Neural progenitor cell (in vitro differentiated cells): ENCODE measurements at regions not wholly inside any gene's neighbourhood (a gene's known extent, or its start where the extent isn't known, plus 50 kb on each side); places are given as distances from the start of the nearest gene placed in this dataset.

ENCODE experiments used
- DNase-seq: peaks from one replicate; pipeline ENCODE4 v3.0.0-alpha.2; 2016; ENCODE audit warnings: low spot score
- H2AFZ ChIP-seq: fragments of 200-600 bp; sonication (generic); replicated peaks from 2 replicates; pipeline ENCODE4 v1.6.1; 2016; ENCODE audit warnings: antibody characterized with exemption
- H3F3A ChIP-seq: fragments of 200-600 bp; sonication (generic); 2 replicates; pipeline ENCODE4 v1.6.1; 2016; ENCODE audit warnings: antibody characterized with exemption, low read depth
- H3K27ac ChIP-seq: fragments of 200-600 bp; sonication (generic); 2 replicates; pipeline ENCODE4 v1.5.1; 2016; ENCODE audit warnings: mild to moderate bottlenecking
- H3K27me3 ChIP-seq: fragments of 200-600 bp; sonication (generic); 2 replicates; pipeline ENCODE4 v1.6.1; 2016; ENCODE audit warnings: mild to moderate bottlenecking, moderate library complexity
- H3K36me3 ChIP-seq: fragments of 200-600 bp; sonication (generic); 2 replicates; pipeline ENCODE4 v1.5.1; 2016
- H3K4me1 ChIP-seq: fragments of 200-600 bp; sonication (generic); 2 replicates; pipeline ENCODE4 v1.6.1; 2016; ENCODE audit warnings: mixed run types
- H3K4me2 ChIP-seq: fragments of 200-600 bp; sonication (generic); 2 replicates; pipeline ENCODE4 v1.6.1; 2016
- H3K4me3 ChIP-seq: fragments of 200-600 bp; sonication (generic); 2 replicates; pipeline ENCODE4 v1.5.1; 2016
- H3K79me2 ChIP-seq: fragments of 200-600 bp; sonication (generic); 2 replicates; pipeline ENCODE4 v1.6.1; 2016; ENCODE audit warnings: low read depth
- H3K9ac ChIP-seq: fragments of 200-600 bp; sonication (generic); 2 replicates; pipeline ENCODE4 v1.6.1; 2016
- H3K9me3 ChIP-seq: fragments of 200-600 bp; sonication (generic); 2 replicates; pipeline ENCODE4 v1.5.1; 2016; ENCODE audit warnings: low read depth
- H4K20me1 ChIP-seq: fragments of 200-600 bp; sonication (generic); 2 replicates; pipeline ENCODE4 v1.6.1; 2016; ENCODE audit warnings: low read depth
- H3K27ac Mint-ChIP-seq: 3 replicates; pipeline ENCODE4 v1.8.0; 2021; ENCODE audit warnings: mixed read lengths
- H3K27me3 Mint-ChIP-seq: 2 replicates; pipeline ENCODE4 v1.8.0; 2022; ENCODE audit warnings: low read depth, mild to moderate bottlenecking, inconsistent platforms, moderate library complexity, mixed read lengths; ENCODE audit not compliant: insufficient read depth
- H3K36me3 Mint-ChIP-seq: 3 replicates; pipeline ENCODE4 v1.8.0; 2021; ENCODE audit warnings: mixed read lengths
- H3K4me1 Mint-ChIP-seq: 3 replicates; pipeline ENCODE4 v1.8.0; 2021; ENCODE audit warnings: mixed read lengths
- H3K4me3 Mint-ChIP-seq: 3 replicates; pipeline ENCODE4 v1.8.0; 2021; ENCODE audit warnings: mild to moderate bottlenecking, moderate library complexity, mixed read lengths
- H3K9me3 Mint-ChIP-seq: 3 replicates; pipeline ENCODE4 v1.8.0; 2020; ENCODE audit warnings: mixed read lengths
- EZH2 ChIP-seq: fragments of 200-600 bp; sonication (generic); IDR thresholded peaks from 2 replicates; pipeline ENCODE4 v1.6.1; 2017; ENCODE audit warnings: antibody characterized with exemption, mild to moderate bottlenecking, moderate library complexity
- EZH2phosphoT487 ChIP-seq: fragments of 200-600 bp; sonication (generic); IDR thresholded peaks from 2 replicates; pipeline ENCODE4 v1.6.1; 2017; ENCODE audit warnings: antibody characterized with exemption
- TF ChIP-seq, protein P1 (sequence below): fragments of 200-600 bp; sonication (generic); IDR thresholded peaks from 2 replicates; pipeline ENCODE4 v1.5.1; 2017; ENCODE audit warnings: antibody characterized with exemption, mild to moderate bottlenecking

DNA sequence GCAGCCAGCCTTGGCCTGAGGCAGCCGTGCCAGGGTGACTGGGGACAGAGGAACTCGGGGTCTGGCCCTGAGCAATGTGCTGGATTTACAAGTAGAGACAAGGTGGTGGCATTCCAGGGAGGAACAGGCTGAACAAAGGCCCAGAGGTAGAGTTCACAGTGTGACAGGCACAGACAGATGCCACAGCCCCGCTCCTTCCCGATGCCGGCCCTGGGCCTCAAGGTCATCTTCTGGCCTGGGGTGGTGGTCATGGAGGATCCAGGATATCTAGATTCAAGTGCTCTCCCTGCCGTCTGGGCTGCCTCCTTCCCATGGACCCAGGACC lies 68.9 kb upstream of the COL13A1 start:
- H3K9me3 Mint-ChIP-seq, result no peaks in the 10 kb centered on the region
- TF ChIP-seq EZH2 (no peak), EZH2phosphoT487 (no peak)
- TF ChIP-seq, protein P1, sequence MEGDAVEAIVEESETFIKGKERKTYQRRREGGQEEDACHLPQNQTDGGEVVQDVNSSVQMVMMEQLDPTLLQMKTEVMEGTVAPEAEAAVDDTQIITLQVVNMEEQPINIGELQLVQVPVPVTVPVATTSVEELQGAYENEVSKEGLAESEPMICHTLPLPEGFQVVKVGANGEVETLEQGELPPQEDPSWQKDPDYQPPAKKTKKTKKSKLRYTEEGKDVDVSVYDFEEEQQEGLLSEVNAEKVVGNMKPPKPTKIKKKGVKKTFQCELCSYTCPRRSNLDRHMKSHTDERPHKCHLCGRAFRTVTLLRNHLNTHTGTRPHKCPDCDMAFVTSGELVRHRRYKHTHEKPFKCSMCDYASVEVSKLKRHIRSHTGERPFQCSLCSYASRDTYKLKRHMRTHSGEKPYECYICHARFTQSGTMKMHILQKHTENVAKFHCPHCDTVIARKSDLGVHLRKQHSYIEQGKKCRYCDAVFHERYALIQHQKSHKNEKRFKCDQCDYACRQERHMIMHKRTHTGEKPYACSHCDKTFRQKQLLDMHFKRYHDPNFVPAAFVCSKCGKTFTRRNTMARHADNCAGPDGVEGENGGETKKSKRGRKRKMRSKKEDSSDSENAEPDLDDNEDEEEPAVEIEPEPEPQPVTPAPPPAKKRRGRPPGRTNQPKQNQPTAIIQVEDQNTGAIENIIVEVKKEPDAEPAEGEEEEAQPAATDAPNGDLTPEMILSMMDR, result no peak
- no peak overlapping the region for H3K4me3 ChIP-seq
- no peaks in the 10 kb centered on the region for H3K36me3 Mint-ChIP-seq
- peaks cover 6% of the 10 kb centered on the region for H3K27me3 Mint-ChIP-seq
- H3F3A ChIP-seq, result no peaks in the 10 kb centered on the region
- no peaks in the 10 kb centered on the region for H3K36me3 ChIP-seq
- no peaks in the 10 kb centered on the region for H3K79me2 ChIP-seq
- no peaks in the 10 kb centered on the region for H3K27me3 ChIP-seq
- no peak overlapping the region for H3K27ac Mint-ChIP-seq
- H3K27ac ChIP-seq, result no peak overlapping the region
- no peaks in the 10 kb centered on the region for H4K20me1 ChIP-seq
- H3K4me3 Mint-ChIP-seq, result no peak overlapping the region
- no peak overlapping the region for H3K4me2 ChIP-seq
- H3K9me3 ChIP-seq, result no peaks in the 10 kb centered on the region
- H3K4me1 Mint-ChIP-seq, result peaks cover 19% of the 10 kb centered on the region
- no peak overlapping the region for H3K9ac ChIP-seq
- no peak for DNase-seq
- H3K4me1 ChIP-seq, result peaks cover 5% of the 10 kb centered on the region
- no peak overlapping the region for H2AFZ ChIP-seq

DNA sequence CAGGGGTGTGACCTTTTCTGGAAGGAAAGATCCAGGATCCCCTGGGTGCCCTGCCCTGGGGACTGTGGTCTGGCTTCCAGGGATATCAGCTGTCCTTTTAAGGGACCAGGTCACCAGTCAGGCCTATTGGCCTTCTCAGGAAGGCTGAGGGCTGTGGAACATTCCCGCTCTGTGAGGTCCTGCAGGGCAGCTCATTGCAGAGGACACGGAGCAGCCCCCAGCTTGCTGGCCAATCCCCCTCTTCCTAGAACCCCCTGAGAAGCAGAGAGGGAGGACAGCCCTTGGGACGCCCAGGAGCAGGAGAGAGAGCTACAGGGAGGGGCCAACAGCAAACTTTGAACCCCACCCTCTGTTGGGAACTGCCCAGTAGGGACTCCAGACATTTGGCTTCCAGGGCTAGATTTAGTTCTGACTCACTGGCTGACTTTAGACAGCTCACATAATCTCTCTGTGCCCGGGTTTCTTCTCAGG lies 67.9 kb upstream of the COL13A1 start:
- Histone ChIP-seq H3K4me1 (peaks cover 5% of the 10 kb centered on the region), H3K9me3 (no peaks in the 10 kb centered on the region), H3K4me2 (no peak overlapping the region), H3K36me3 (no peaks in the 10 kb centered on the region), H2AFZ (no peak overlapping the region), H3K9ac (no peak overlapping the region), H3K27me3 (no peaks in the 10 kb centered on the region), H4K20me1 (no peaks in the 10 kb centered on the region), H3K4me3 (no peak overlapping the region), H3K27ac (no peak overlapping the region), H3F3A (no peaks in the 10 kb centered on the region), H3K79me2 (no peaks in the 10 kb centered on the region)
- peaks cover 10% of the 10 kb centered on the region for H3K4me1 Mint-ChIP-seq
- no peak overlapping the region for H3K4me3 Mint-ChIP-seq
- H3K9me3 Mint-ChIP-seq, result no peaks in the 10 kb centered on the region
- H3K27ac Mint-ChIP-seq, result no peak overlapping the region
- peaks cover 6% of the 10 kb centered on the region for H3K27me3 Mint-ChIP-seq
- no peaks in the 10 kb centered on the region for H3K36me3 Mint-ChIP-seq
- no peak for DNase-seq
- TF ChIP-seq, protein P1, result no peak
- no peak for TF ChIP-seq EZH2phosphoT487
- TF ChIP-seq EZH2, result no peak

GRCh38 chr10:69734416-69734796 lies 67.3 kb upstream of the COL13A1 start:
- H3K36me3 ChIP-seq, result no peaks in the 10 kb centered on the region
- H3K27me3 Mint-ChIP-seq, result peaks cover 8% of the 10 kb centered on the region
- peaks cover 10% of the 10 kb centered on the region for H3K4me1 Mint-ChIP-seq
- no peak overlapping the region for H3K9ac ChIP-seq
- no peaks in the 10 kb centered on the region for H3K9me3 ChIP-seq
- H3K79me2 ChIP-seq, result no peaks in the 10 kb centered on the region
- no peak overlapping the region for H2AFZ ChIP-seq
- no peaks in the 10 kb centered on the region for H3K27me3 ChIP-seq
- no peaks in the 10 kb centered on the region for H3K9me3 Mint-ChIP-seq
- no peaks in the 10 kb centered on the region for H4K20me1 ChIP-seq
- no peak overlapping the region for H3K4me3 Mint-ChIP-seq
- no peak for DNase-seq
- TF ChIP-seq, protein P1, result no peak
- TF ChIP-seq EZH2phosphoT487, result no peak
- no peak for TF ChIP-seq EZH2
- no peak overlapping the region for H3K4me2 ChIP-seq
- peak overlapping the region; percentile 34 for H3K27ac Mint-ChIP-seq
- H3K4me3 ChIP-seq, result no peak overlapping the region
- H3K4me1 ChIP-seq, result peaks cover 6% of the 10 kb centered on the region
- no peaks in the 10 kb centered on the region for H3K36me3 Mint-ChIP-seq
- H3F3A ChIP-seq, result no peaks in the 10 kb centered on the region
- H3K27ac ChIP-seq, result no peak overlapping the region
